Gastroesophageal sphincter (tissue), 4 donors: ENCODE measurements at regions not wholly inside any gene's neighbourhood (a gene's known extent, or its start where the extent isn't known, plus 50 kb on each side); places are given as distances from the start of the nearest gene placed in this dataset.

ENCODE experiments used
- ATAC-seq: fragments of 150-250 bp; one replicate; pipeline ENCODE4 v1.9.1; 2016; ENCODE audit warnings: mild to moderate bottlenecking, moderate library complexity
- H3K27ac ChIP-seq, 4 donors: fragments of 200-600 bp; sonication (generic) in 3 of 4; 1 replicate in 3 of 4; 2 replicates in 1 of 4; pipeline ENCODE4 v1.5.1; 2016 to 2019
- H3K27me3 ChIP-seq: fragments of 200-600 bp; sonication (generic); one replicate; pipeline ENCODE4 v1.5.1; 2019
- H3K36me3 ChIP-seq, 2 donors: fragments of 200-600 bp; sonication (generic); one replicate each; pipeline ENCODE4 v1.5.1; 2019; ENCODE audit warnings: control low read depth in 1 of 2
- H3K4me1 ChIP-seq, 3 donors: fragments of 200-600 bp; sonication (generic); 1 replicate in 2 of 3; 2 replicates in 1 of 3; pipeline ENCODE4 v1.5.1; 2016 to 2019; ENCODE audit warnings: control low read depth in 2 of 3
- H3K4me3 ChIP-seq, 2 donors: fragments of 200-600 bp; sonication (generic); one replicate each; pipeline ENCODE4 v1.5.1; 2019; ENCODE audit warnings: mild to moderate bottlenecking in 1 of 2, moderate library complexity in 1 of 2
- H3K9me3 ChIP-seq, 3 donors: fragments of 200-600 bp; sonication (generic); one replicate each; pipeline ENCODE4 v1.5.1; 2017 to 2019; ENCODE audit warnings: control low read depth in 2 of 3
- EP300 ChIP-seq: sonication (generic); formaldehyde crosslinking; IDR thresholded peaks from one replicate; pipeline ENCODE4 v1.6.1; 2017; ENCODE audit warnings: antibody characterized with exemption, mild to moderate bottlenecking
- POLR2A ChIP-seq, 2 donors: fragments of 450-650 bp; IDR thresholded peaks; one replicate each; pipeline ENCODE4 v1.6.1; 2017; ENCODE audit warnings: antibody characterized with exemption in 2 of 2, mild to moderate bottlenecking in 2 of 2, moderate library complexity in 1 of 2
- POLR2AphosphoS5 ChIP-seq: sonication (generic); formaldehyde crosslinking; IDR thresholded peaks from one replicate; pipeline ENCODE4 v1.6.1; 2017; ENCODE audit warnings: antibody characterized with exemption
- WGBS, 2 donors: methylation state at CpG; one replicate each; pipeline ENCODE4 v1.1.5; 2018; ENCODE audit warnings: low coverage in 1 of 2; 5-methylcytosine and 5-hydroxymethylcytosine counted together
- TF ChIP-seq, protein P1 (sequence below), 4 experiments: fragments of 200-600 bp in 2 of 4; fragments of 450-650 bp in 2 of 4; sonication (generic) in 1 of 4; IDR thresholded peaks; one replicate each; pipeline ENCODE4 v1.5.1; 2017 to 2019; ENCODE audit warnings: antibody characterized with exemption in 4 of 4, mild to moderate bottlenecking in 2 of 4, moderate library complexity in 2 of 4

- no peaks in the 10 kb centered on the region for H3K27me3 ChIP-seq
- no peaks in the 10 kb centered on the region for H3K4me1 ChIP-seq
- TF ChIP-seq, protein P1, sequence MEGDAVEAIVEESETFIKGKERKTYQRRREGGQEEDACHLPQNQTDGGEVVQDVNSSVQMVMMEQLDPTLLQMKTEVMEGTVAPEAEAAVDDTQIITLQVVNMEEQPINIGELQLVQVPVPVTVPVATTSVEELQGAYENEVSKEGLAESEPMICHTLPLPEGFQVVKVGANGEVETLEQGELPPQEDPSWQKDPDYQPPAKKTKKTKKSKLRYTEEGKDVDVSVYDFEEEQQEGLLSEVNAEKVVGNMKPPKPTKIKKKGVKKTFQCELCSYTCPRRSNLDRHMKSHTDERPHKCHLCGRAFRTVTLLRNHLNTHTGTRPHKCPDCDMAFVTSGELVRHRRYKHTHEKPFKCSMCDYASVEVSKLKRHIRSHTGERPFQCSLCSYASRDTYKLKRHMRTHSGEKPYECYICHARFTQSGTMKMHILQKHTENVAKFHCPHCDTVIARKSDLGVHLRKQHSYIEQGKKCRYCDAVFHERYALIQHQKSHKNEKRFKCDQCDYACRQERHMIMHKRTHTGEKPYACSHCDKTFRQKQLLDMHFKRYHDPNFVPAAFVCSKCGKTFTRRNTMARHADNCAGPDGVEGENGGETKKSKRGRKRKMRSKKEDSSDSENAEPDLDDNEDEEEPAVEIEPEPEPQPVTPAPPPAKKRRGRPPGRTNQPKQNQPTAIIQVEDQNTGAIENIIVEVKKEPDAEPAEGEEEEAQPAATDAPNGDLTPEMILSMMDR (IDR thresholded peaks at IDR 0.05), result no peak
- TF ChIP-seq EP300 (no peak), POLR2A (IDR thresholded peaks at IDR 0.05) (no peak), POLR2AphosphoS5 (no peak)
- H3K27ac ChIP-seq, result no peak overlapping the region
- H3K36me3 ChIP-seq, result no peaks in the 10 kb centered on the region
- ATAC-seq, result no peak
- 71 to 81% methylated on average over 2 of the region's 2 CpGs for WGBS, 2 donors
- H3K9me3 ChIP-seq, result peaks cover 0 to 11% (median 0%) of the 10 kb centered on the region in 3 donors
- H3K4me3 ChIP-seq, result no peak overlapping the region
These were observed 720.2 kb downstream of the MCTP2 start for GRCh38 chr15:94951538-94951937.

GRCh38 chr15:94963953-94964352 is 732.6 kb downstream of the MCTP2 start:
- Histone ChIP-seq H3K4me3 (no peak overlapping the region), H3K36me3 (no peaks in the 10 kb centered on the region), H3K9me3 (peaks cover 0 to 8% (median 0%) of the 10 kb centered on the region in 3 donors), H3K27ac (no peak overlapping the region), H3K27me3 (no peaks in the 10 kb centered on the region), H3K4me1 (peaks cover 0 to 12% (median 0%) of the 10 kb centered on the region in 3 donors)
- TF ChIP-seq POLR2A (IDR thresholded peaks at IDR 0.05) (no peak), EP300 (no peak), POLR2AphosphoS5 (no peak)
- TF ChIP-seq, protein P1 (IDR thresholded peaks at IDR 0.05), result no peak
- ATAC-seq, result no peak

GRCh38 chr15:94965593-94965992 is 734.2 kb downstream of the MCTP2 start:
- 45 to 50% methylated on average over 3 of the region's 3 CpGs for WGBS, 2 donors
- H3K9me3 ChIP-seq, result no peaks in the 10 kb centered on the region
- H3K27me3 ChIP-seq, result no peaks in the 10 kb centered on the region
- H3K4me3 ChIP-seq, result no peak overlapping the region
- TF ChIP-seq POLR2AphosphoS5 (peak; percentile 65), EP300 (no peak)
- peaks cover 0 to 12% (median 0%) of the 10 kb centered on the region in 3 donors for H3K4me1 ChIP-seq
- no peaks in the 10 kb centered on the region for H3K36me3 ChIP-seq
- H3K27ac ChIP-seq, result peak overlapping the region in 1 of 4 donors; percentile 4
- ATAC-seq, result no peak

DNA sequence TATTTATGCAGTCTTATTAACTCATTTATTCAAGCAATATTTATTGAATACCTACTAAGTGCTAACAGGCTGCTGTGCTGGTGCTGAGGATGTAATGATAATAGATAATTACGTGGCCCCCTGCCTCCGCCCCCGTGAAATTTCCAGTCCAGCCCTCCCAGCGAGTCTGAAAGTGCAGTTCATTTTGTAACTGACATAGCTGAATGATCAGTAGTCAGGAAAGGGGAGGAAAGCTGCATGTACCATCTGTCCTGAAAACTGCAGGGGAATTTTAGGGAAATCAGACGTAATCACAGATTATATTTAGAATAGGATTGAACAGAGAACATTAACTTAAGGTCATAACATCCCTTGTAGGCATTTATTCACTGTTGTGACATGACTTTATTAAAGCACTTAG is 736.8 kb downstream of the MCTP2 start:
- no peak for ATAC-seq

GRCh38 chr15:94970096-94970495 is 738.7 kb downstream of the MCTP2 start:
- ATAC-seq, result no peak
- 100% methylated on average over 1 of the region's 1 CpG for WGBS, 2 donors
- TF ChIP-seq, protein P1 (IDR thresholded peaks at IDR 0.05), result no peak
- no peak for TF ChIP-seq EP300
- TF ChIP-seq POLR2A (IDR thresholded peaks at IDR 0.05), result no peak
- TF ChIP-seq POLR2AphosphoS5, result no peak

More for the DNA sequence above, 736.8 kb downstream of the MCTP2 start:
- Histone ChIP-seq H3K36me3 (no peaks in the 10 kb centered on the region), H3K27ac (peak overlapping the region in 1 of 4 donors; percentile 23), H3K27me3 (no peaks in the 10 kb centered on the region), H3K4me1 (peaks cover 0 to 12% (median 0%) of the 10 kb centered on the region in 3 donors), H3K4me3 (no peak overlapping the region), H3K9me3 (no peaks in the 10 kb centered on the region)
- 50 to 62% methylated on average over 5 of the region's 5 CpGs for WGBS, 2 donors
- TF ChIP-seq EP300 (no peak), POLR2A (IDR thresholded peaks at IDR 0.05) (no peak), POLR2AphosphoS5 (no peak)

GRCh38 chr15:94970802-94971201 is 739.4 kb downstream of the MCTP2 start:
- Histone ChIP-seq H3K36me3 (no peaks in the 10 kb centered on the region), H3K4me3 (no peak overlapping the region), H3K9me3 (no peaks in the 10 kb centered on the region), H3K4me1 (peaks cover 0 to 12% (median 0%) of the 10 kb centered on the region in 3 donors), H3K27me3 (no peaks in the 10 kb centered on the region), H3K27ac (no peak overlapping the region)
- TF ChIP-seq EP300 (no peak), POLR2AphosphoS5 (no peak), POLR2A (IDR thresholded peaks at IDR 0.05) (no peak)
- TF ChIP-seq, protein P1 (IDR thresholded peaks at IDR 0.05), result no peak
- ATAC-seq, result no peak
- 68 to 74% methylated on average over 9 of the region's 9 CpGs for WGBS, 2 donors

More at GRCh38 chr15:94970096-94970495, 738.7 kb downstream of the MCTP2 start:
- H3K4me3 ChIP-seq, result no peak overlapping the region
- peaks cover 0 to 12% (median 0%) of the 10 kb centered on the region in 3 donors for H3K4me1 ChIP-seq
- H3K9me3 ChIP-seq, result no peaks in the 10 kb centered on the region
- no peaks in the 10 kb centered on the region for H3K27me3 ChIP-seq
- H3K27ac ChIP-seq, result no peak overlapping the region
- H3K36me3 ChIP-seq, result no peaks in the 10 kb centered on the region
